GM21423 (cell line): ENCODE measurements at regions not wholly inside any gene's neighbourhood (a gene's known extent, or its start where the extent isn't known, plus 50 kb on each side); places are given as distances from the start of the nearest gene placed in this dataset.

ENCODE experiments used
- ATAC-seq: cut with Tn5 transposase; IDR thresholded peaks from one replicate; pipeline ENCODE4 v1.9.1; 2021; ENCODE audit warnings: mild to moderate bottlenecking, moderate library complexity; ENCODE audit not compliant: unreplicated experiment

DNA sequence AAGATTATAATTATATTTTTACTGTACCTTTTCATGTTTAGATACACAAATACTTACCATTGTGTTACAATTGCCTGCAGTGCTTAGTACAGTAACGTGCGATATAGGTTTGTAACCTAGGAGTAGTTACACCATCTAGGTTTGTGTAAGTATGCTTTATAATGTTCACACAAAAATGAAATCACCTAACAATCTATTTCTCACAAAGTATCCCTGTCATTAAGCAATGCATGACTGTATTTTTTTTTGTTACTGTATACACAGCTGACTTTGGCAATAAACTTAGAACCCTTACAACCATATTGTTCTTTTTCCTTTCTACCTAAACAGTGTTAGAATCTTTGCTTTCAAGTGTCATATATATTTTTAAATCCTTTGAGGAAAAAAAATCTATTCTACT, 303.0 kb upstream of the E2F7 start:
- ATAC-seq: no peak

DNA sequence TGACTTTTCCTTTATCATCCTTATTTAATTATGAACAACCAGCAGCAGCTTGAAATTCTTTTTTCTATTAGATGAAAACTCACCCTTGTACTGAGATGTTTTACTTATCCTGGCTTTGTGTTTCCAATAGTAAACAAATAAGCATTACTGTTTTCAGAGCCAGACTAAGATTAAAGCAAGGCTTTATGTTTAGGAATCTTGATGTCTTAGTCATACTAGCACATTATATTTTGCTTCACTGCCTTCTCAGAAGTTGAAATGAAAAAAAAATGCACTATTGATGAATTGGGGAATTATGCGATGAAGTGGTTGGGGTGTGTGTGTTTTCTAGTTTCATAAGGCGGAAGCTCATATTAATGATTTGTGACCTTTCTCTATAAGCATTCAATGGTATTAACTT, 301.2 kb upstream of the E2F7 start:
- ATAC-seq: no peak

DNA sequence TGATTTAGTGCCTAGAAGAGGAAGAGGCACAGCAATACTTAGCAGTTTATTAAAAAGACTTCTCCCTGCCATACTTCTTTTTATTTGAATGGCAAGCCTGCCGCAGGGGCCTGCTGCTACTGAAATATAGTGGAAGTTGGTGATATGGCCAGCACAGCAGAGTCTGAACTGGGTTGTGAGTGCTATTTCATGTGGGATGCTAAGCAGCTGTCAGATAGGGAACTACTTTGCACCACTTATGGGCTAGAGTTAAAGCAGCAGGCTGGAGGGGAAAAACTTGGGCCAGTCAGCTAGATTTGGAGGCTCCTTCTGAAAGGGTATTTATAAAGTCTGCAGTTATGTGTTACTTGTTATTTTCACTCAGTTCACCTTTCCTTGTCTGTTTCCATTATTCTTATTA, 299.0 kb upstream of the E2F7 start:
- ATAC-seq: no peak

DNA sequence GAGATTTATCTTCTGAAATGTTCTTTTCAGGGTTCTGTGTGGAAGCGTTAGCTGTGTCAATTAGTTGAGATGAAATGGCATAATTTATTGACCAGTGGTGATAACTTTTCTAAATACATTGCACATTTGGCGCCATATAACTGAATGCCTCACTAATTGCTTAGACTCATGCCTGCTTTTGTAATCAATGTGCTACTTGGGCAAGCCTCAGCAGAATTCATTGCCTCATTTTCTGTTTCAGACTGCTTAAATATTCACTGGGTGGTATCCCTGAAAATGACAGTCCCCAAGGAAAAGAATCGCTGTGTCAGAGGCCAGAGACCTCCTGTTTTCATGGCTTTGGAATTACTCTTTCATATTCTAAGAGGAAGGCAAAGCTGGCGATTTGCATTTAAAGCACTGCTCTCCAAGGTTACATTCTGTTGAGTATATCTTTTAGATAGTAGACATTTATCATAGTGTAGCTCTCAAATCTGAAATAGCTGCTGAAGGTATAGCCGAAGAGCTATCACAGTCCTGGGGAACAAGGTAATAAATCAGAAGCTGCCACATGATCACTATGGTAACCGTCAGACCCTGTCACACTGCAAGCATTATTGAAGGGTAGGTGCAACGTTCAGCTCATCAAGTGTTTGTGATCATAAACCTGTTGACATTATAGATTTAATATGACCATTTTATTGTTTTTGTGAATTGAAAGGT, 297.3 kb upstream of the E2F7 start:
- ATAC-seq: no peak

DNA sequence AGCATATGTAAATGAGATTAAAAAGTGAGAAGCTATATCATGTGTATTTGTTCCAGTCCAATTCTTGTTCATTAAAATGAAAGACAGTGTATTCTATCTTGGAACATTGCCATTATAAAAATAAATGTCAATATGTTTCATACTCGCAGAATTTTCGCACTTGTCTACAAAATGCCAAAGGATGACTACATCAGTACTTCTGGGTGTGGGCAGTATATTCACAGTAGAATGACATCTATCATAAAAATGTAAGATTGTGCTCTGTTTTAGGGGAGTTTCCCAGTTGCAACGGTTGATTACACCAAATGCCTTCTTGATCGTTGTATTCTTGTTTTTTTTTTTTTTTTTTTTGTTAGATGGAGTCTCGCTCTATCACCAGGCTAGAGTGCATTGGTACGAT, 292.3 kb upstream of the E2F7 start:
- ATAC-seq: no peak

DNA sequence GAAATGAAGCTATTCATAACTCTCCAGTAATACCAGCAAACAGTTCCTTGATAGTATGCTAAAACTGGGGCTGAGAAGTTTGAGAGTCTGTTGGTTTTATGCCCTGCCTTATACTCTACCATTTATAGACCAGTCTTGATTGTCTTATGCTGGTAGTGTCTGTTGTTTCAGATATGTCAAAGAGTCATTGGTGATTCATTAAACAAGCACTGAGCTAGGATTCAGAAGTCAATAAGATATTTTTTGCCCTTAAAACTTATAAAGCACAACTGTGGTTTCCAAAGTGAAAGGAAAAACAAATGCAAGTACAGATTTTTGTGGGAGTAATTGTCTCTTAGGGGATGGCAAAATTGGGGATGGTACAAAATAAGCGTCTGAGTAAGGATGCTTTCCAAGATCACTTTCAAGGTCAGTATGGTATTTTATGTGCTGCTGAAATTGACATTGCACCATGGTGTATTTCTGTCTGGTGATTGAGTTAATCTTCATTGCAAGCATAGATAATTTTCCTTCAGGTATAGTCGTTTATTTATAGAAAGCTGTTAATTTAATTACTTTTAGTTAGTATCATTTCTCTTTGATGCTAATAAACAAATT, 289.5 kb upstream of the E2F7 start:
- ATAC-seq: no peak

DNA sequence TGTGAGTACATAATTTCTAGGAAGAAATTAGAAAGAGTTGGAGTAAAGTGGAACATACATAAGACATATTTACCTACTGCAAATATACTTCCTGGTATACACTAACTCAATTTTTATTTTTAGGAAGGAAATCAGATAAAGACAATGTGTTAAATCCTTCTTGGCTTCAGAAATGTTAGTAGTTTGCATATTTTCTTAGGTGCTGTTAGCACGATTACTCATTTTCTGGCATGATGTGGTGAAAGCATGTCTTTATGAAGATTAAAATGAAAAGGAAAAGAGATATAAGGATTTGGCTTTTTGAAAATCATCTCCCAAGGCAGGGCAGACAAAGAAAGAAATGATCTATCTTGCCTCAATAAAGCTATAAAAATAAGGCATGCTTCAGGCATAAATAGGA, 287.6 kb upstream of the E2F7 start:
- ATAC-seq: no peak

DNA sequence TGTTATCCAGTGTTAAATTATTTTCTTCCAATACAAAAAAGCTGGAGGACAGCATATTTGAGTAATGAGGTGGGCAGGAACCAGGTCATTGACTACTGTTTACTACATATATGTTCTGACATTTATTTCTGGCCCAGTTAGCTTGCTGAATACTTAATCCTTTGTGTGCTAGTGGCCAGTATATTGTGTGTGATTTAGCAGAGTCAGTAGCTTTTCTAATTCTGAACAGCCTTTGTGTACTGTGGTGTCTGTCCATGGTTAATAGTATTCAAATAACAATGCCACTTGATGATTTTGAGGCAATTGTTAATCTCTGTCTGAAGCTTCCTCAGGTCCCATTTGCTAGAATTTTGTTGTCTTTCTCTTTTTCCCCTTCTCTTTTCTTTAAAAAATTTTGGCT, 286.5 kb upstream of the E2F7 start:
- no peak for ATAC-seq

DNA sequence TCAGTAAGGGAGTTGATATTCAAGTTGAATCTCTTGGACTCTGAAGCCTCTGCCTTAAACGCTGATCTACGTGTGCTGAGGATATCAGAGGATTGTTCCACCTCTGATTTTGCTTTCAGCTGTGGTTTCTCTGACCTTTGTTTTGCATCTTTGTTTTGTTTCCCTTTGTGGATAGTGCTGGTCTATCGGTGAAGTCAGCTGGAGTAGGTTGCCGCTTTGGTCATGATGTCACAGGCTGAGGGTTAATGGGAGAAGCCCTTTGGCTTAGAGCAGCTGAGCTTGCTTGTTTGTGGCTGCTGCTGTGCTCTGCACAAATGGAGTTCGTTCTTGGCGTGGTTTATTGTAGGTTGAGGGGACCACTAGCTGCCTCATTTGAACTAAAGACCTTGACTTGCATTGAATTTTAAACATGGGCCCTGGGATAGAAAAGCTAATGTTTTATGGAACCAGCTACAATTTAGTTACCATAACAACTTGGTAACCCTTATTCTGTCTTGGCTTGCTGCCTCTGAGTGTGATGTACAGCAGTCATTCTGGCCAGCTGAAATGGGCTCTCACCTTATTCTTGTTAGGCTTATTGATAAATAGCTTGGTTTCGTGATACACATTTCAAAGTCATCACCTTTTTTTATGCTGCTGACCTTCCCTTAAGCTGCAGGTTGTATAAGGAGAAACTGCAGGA, 284.5 kb upstream of the E2F7 start:
- ATAC-seq: no peak

DNA sequence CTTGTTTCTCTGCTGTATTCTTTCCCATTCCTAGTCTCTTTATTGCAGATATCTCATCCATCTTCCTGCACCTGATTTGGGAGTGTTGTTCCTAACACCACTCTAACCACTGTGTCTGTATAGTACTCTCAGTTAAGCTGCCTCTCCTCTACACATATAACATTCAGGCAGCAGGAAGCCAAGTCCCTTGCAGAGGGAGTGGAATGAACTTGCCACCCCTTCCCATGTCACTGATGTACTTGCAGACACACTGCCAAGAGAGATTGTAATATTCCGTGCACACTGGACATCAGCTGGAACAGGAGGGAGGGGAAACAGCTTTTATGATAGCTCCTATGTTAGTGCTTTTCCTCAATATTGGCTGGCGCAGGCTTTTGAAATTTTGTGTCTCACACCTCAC, 281.6 kb upstream of the E2F7 start:
- no peak for ATAC-seq

DNA sequence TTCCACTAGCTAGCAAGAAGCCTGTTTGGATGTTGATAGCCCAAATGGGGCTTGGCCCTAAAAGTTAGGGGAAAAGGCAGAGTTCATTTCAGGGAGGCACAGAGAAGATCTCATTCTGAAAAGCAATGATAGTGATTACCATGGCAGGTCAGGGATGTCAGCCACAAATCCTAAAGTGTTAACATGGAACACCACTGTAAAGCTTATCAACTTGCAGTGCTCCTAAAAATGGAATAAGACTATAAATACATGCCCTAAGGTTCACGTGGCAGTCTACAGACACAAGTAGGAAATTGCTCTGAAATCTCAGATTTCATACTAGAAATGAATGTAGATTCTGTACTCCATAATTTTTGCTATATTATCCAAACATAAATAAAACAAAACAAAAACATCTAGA, 280.0 kb upstream of the E2F7 start:
- no peak for ATAC-seq

DNA sequence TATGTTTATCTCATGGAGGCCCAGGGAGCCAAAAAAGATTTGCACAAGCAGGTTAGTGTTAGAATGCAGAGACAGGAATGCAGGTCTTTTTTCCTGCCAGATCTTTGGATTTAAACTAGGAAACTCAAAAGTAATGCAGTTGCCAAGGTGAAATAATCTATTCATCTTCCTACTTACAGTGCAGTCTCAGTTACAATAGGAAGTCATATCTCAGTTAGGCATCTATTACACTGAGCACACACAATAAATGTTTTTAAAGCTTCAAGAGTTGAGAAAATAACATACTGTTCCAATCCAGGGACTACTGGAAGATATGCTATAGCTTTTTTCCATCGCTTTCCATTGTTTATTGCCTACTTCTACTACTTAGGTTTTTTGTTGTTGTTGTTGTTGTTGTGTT, 279.3 kb upstream of the E2F7 start:
- ATAC-seq: no peak

DNA sequence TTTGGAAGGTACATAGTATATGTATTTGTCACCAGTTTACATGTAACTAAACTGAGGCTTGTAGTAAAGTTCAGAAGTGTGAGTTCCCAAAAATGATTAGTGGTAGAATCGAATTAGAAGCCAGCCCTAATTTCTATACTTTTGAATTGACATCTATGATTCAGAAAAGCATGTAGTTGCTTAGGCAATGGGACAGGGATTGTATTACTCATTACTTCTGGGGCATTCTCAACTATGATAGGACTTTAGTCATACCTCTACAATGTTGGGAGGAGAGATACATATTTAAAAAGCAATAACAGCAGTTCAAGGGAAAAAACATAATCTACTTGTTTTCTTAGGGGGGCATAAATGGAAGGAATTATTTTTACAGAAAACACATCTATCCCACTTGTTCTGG, 277.9 kb upstream of the E2F7 start:
- no peak for ATAC-seq

DNA sequence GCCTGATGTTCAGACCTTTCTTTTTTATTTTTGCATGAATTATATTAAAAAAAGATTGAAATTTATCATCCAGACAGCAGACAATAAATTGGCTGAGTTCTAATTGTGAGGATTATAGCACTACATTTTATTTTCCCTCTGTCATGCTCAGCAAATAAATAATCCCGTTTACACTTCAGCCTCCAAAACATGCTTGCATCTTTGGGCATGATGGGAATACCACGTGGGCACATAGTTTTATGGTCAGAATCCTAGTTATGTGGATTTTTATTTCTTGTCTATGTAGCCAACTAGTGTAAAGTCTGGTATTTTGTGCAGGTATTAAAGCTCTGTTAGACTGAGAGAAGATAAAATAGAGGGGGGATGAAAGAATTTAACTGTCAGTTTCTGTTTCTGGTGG, 276.9 kb upstream of the E2F7 start:
- no peak for ATAC-seq

DNA sequence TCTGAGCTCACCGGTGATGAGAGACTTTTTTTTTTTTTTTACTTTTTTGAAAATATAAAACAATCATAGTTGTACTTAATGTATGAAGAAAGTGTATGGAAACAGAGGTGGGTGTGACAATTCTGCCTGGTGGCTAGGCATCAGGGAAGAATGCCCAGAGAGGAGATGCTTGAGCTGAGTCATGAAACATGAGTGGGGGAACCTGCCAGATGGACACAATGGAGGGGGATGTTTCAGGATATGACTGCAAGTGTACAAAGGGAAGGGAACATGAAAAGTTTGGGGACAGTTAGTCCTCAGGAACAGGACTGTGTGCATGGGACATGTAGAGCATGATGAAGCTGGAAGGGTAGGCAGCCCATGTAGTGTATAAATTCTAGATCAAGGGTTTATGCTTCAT, 274.2 kb upstream of the E2F7 start:
- no peak for ATAC-seq

DNA sequence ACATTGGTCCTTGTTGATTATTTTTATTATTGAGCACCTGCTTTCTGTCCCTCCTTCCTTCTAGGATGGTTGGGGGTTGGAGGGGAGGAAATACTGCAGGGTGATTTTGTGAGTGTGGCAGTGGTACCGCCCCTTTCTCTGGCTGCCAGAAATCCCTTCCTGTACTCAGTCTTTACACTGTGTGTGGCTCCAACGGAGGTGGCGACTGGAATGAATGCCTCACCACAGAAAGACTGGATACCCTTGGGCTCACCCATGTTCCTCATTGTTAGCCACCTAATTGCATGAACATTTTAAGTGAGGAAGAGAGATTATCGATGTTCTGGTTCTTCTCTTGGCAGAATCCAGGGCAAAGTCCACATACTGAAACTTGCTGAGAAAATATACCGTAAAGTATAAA, 272.0 kb upstream of the E2F7 start:
- ATAC-seq: no peak

DNA sequence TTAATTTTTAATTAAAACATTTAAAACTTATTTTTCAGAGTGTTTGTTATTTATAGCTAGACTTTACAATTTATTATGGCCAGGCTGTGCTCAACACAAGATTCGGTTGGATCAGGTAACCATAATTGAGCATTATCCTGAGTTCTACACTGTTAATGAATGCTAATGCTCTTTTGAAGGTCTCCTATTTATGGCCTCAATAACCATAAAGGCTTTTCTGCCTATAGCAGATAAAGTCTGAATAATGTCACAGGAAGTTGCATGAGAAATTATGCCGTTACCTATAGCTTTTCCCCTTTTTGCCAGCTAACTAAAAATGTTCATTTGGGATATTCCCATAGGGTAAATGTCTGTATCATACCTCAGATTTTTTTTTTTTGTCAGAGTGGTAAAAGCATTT, 269.4 kb upstream of the E2F7 start:
- ATAC-seq: no peak

DNA sequence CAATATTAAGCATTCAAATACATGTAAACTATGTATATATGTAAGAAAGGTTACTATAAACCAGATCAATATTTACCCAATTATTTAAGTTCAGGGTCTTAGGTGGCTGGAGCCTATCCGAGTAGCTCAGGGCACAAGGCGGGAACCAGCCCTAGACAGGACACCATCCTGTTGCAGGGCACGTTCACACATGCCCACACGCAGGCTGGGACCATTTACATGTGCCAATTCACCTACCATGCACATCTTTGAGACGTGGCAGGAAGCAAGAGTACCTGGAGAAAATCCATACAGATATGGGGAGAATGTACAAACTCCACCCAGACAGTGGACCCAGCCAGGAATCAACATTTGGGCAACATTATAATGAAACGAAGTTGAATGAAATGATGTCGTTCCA, 263.0 kb upstream of the E2F7 start:
- ATAC-seq: no peak

DNA sequence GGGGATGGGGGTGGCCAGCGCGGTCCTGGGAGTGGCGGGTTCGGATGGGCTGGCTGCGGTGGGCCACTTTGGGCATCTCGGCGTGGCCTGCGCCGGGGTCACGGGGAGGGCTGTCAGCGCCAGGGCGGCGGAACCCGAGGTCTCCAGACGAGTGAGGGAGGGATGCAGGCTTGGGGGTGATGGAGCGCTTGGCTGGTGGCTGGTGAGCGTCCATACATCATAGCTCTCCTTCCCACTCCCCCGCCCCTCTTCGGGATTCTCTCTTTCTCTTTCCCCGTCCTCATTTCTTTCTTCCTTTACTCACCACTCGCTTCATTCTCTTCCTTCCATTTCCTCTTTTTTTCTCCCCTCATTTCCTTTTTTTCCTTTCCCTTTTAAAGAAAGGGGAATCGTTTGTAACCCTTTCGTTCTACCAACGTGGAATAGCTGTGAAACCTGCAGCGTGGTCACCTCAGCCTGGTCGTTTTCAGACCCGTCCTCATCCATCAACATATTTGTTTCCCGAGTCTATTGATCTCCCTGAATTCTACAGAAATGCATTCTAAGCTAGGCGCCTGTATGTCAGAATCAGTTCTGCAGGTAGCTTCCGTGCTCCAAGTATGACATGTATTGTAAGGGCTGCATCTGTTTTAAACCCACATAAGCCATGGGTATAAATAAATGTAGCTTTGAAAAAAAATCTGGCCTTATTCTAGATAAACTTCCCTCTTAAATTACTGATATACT, 260.3 kb upstream of the E2F7 start:
- no peak for ATAC-seq

DNA sequence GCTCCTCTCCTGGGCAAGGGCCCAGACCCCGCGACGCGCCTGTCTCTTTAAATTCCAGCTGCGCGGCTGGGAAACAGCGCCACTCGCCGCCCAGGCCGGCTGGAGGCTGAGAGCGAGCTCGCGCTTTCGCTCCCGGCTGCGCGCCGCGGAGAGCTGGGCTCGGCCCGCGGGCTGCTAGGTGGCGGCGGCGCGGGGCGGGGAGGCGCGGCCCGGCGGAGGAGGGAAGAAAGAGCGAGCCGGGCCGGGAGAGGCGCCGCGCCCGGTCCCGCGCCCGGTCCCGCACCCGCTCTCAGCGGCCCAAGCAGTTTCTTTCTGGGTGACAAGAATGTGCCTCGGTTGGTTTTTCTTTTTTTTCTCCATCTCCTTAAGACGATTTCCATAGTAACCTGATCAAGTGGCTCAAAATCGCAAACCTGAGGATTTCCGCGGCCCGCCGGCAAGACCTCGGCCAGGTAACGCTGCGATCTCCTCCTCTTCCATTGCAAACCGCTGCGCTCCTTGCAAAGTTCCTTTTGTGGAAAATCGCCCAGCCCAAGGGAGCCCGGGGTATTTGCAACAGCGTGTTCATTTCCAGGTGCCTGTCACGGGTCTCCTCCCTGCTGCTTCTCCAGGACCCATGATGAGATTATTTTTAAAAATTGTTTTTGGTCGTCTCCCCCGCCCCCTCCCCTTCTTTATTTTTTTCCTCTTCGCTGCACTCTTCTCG, 259.5 kb upstream of the E2F7 start:
- ATAC-seq: peak; percentile 94

DNA sequence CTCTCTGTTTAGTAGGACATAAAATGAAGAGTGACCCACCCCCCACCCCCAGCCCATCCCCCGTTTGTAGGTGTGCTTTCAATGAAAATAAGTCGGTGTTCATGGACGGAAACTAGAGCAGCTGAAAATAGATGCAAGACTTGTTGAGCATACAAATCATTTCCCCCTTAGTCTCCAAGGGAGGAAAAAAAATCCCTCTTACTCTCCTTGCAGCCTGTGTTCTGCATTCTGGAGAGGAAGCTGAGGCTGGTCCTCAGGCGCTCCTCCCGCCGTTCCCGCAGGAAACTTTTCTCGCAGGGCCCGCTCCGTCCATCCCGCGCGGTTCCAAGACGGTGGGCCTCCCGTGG, 259.0 kb upstream of the E2F7 start:
- ATAC-seq: no peak
